HG02763 (cell line): ENCODE measurements at regions not wholly inside any gene's neighbourhood (a gene's known extent, or its start where the extent isn't known, plus 50 kb on each side); places are given as distances from the start of the nearest gene placed in this dataset.

ENCODE experiments used
- ATAC-seq: cut with Tn5 transposase; IDR thresholded peaks from one replicate; pipeline ENCODE4 v1.9.1; 2021; ENCODE audit warnings: mild to moderate bottlenecking, moderate library complexity; ENCODE audit not compliant: unreplicated experiment

DNA sequence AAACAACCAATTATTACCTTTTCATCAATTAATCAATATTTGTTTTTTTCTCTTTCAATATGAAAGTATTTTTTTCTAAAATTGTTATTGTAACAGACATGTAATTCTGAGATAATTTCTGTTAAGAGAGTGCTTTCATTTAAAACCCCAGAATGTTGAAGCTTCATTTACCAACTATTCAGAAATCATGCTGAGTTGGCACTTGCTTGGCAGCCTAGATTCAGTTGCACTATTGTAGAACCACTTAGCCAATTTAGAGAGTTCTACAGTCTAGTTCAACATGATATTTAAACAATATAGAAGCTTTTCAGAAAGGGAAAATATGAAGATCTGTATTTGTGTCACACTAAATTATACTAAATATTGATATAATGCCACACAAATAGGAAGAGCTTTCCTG, 56.1 kb upstream of the NKAIN2 start:
- ATAC-seq = no peak

- ATAC-seq = no peak
Measured at GRCh38 chr6:123745895-123746294, 57.8 kb upstream of the NKAIN2 start.

DNA sequence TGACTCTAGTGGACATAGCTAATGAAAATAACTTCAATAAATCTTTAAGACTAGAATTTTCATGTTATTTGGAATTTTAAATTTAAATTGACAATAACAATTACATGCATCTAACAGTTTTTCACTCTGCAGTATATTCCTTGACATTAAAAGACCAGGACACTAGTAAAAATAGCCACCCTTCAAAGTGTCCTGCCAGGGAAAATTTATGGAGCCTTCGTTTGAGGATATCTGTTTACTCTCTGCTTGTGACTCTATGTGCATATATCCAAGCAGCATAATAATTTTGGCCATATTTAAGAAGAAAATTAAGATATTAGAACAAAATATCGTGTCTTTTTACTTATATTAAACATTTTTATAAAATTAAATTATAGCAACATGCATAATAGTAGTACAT, 58.8 kb upstream of the NKAIN2 start:
- ATAC-seq = no peak

DNA sequence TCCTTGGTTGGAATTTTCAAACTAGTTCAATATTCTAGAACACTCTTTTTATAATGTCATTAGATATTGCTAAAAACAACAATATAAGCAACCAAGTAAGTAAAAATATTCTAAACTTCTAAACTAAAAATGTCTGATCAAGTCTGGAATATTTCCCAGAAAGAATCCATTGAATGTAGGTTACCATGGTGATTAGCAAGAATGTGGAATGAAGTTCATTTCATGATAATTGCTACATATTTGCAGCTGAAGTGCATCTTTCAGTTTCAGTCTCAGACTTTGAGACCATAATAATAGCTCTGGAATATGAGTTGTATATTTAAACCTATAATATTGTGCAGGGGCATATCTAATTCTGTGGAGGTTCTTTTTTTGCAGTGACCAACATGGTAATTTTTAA, 61.0 kb upstream of the NKAIN2 start:
- ATAC-seq = no peak

GRCh38 chr6:123733180-123733579, 70.5 kb upstream of the NKAIN2 start:
- no peak for ATAC-seq

GRCh38 chr6:123716506-123716905, 79.8 kb upstream of the TRDN start:
- no peak for ATAC-seq

GRCh38 chr6:123715006-123715863, 78.5 kb upstream of the TRDN start:
- ATAC-seq = peak; percentile 48

DNA sequence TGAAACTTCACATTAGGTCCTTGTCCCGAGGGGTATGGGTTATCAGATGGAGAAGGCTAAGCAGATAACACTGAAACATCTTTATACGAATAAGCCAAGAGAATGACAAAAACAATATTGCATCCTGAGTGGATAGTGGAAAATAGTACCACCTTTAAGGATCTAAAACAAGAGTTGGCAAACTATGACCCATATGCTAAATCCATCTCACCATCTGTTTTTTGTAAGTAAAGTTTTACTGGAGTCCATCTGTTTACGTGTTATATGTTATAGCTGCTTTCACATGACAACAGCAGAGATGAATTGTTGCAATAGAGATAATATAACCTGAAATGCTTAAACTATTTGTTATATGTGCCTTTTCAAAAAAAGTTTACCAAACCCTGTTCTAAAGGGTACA, 76.1 kb upstream of the TRDN start:
- no peak for ATAC-seq

DNA sequence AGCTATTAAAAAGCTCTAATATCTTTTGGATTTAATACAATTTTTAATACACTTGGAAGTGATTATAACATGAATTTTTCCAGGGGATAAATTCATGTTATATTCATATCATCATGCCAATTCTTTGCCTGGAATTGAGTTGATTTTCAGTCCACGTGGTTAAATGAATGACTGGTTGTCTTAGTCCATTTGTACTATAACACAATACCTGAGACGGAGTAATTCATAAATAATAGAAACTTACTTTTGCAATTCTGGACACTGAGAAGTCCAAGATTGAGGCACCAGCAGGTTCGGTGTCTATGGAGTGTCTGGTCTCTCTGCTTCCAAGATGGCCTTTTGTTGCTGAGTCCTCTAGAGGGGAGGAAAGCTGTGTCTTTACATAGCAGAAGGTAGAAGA, 66.2 kb upstream of the TRDN start:
- no peak for ATAC-seq

DNA sequence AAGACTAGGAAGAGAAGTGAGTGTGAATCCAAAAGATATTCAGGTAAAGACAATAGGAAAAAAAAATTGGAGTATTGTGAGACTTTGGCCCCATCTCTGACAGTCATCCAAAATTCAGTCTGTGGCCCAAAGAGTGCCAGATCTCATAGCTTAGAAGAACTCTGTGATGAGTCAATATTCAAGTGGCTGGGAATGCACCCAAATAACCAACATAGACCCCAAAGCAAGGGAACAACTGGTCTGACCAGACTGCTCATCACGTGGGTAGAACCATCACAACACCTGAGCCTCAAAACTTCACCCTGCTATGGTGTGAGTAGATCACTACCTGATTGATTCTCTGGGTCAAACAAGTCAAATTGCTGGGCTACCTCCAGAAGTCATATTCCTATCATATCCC, 51.1 kb upstream of the TRDN start:
- no peak for ATAC-seq
